ENCODE measurements at regions not wholly inside any gene's neighbourhood (a gene's known extent, or its start where the extent isn't known, plus 50 kb on each side); places are given as distances from the start of the nearest gene placed in this dataset.

GRCh38 chr2:193371200-193371599 lies 1176.5 kb upstream of the TMEFF2 start:
- Histone ChIP-seq H4K5ac (ENCODE audit: insufficient read length, low read depth, low read length) (no peak overlapping the region), H4K91ac (replicated peaks; ENCODE audit: insufficient read length, low read length) (no peak overlapping the region), H3K18ac (ENCODE audit: extremely low read depth, low read length) (no peak overlapping the region), H3K23ac (ENCODE audit: insufficient read length) (no peak overlapping the region), H3K56ac (replicated peaks; ENCODE audit: insufficient read length, low read depth, low read length) (no peak overlapping the region), H3K9ac (replicated peaks in 1 of 4; ENCODE audit: extremely low read depth in 1 of 4, low read depth in 3 of 4, low read length in 3 of 4) (no peak overlapping the region), H2BK12ac (ENCODE audit: low read depth, low read length) (no peak overlapping the region), H2BK20ac (ENCODE audit: low read length) (no peak overlapping the region), H2BK15ac (ENCODE audit: low read length) (no peak overlapping the region), H2AK5ac (ENCODE audit: low read depth, low read length) (no peak overlapping the region), H3K27ac (ENCODE audit: low read depth, low read length) (no peak overlapping the region), H2AFZ (ENCODE audit: low read length) (no peak overlapping the region), H3K36me3 (ENCODE audit: control insufficient read depth in 2 of 4, insufficient read depth in 4 of 4, low read length in 3 of 4) (no peaks in the 10 kb centered on the region), H3K4ac (replicated peaks; ENCODE audit: insufficient read length, low read depth, low read length) (no peak overlapping the region), H3K4me3 (ENCODE audit: extremely low read depth in 1 of 4, insufficient read depth in 2 of 4, low read depth in 3 of 4, low read length in 4 of 4) (no peak overlapping the region), H3K4me1 (replicated peaks in 1 of 4; ENCODE audit: control insufficient read depth in 3 of 4, insufficient read depth in 4 of 4, low read length in 3 of 4) (no peaks in the 10 kb centered on the region), H4K20me1 (replicated peaks in 1 of 2; ENCODE audit: control insufficient read depth in 1 of 2, insufficient read depth in 2 of 2, low read length in 2 of 2) (no peaks in the 10 kb centered on the region), H3K27me3 (replicated peaks in 1 of 4; ENCODE audit: control insufficient read depth in 3 of 4, extremely low read depth in 1 of 4, insufficient read depth in 3 of 4, low read length in 3 of 4) (no peaks in the 10 kb centered on the region), H3K14ac (ENCODE audit: insufficient read length) (no peak overlapping the region), H3K23me2 (ENCODE audit: low read depth, low read length) (no peaks in the 10 kb centered on the region), H4K8ac (ENCODE audit: extremely low read depth, insufficient read depth, low read length) (no peak overlapping the region), H3K9me3 (ENCODE audit: insufficient read depth in 2 of 2, low read depth in 1 of 2, low read length in 1 of 2) (no peaks in the 10 kb centered on the region), H3K79me2 (ENCODE audit: control insufficient read depth in 1 of 2, insufficient read depth in 2 of 2, low read length in 2 of 2) (no peaks in the 10 kb centered on the region), H2BK120ac (replicated peaks; ENCODE audit: low read depth, low read length) (no peak overlapping the region), H3K4me2 (ENCODE audit: insufficient read depth in 1 of 2, low read depth in 2 of 2, low read length in 2 of 2) (no peak overlapping the region), H2BK5ac (ENCODE audit: low read depth, low read length) (no peak overlapping the region), H3K79me1 (ENCODE audit: low read depth, low read length) (no peaks in the 10 kb centered on the region)
- DNase-seq (ENCODE audit: low read depth in 1 of 2, low spot score in 2 of 2), result no peak
- POLR2A ChIA-PET (ENCODE audit: partially characterized antibody), result no interaction called here
- 88% methylated on average over 7 of the region's 7 CpGs; no CpG with 5 or more reads in 1 of the 2 experiments for whole genome bisulfite sequencing, 2 experiments (ENCODE audit: extremely low coverage in 1 of 2, insufficient coverage in 1 of 2, insufficient read length in 1 of 2, insufficient replicate concordance in 2 of 2, low coverage in 1 of 2, low lambda C conversion rate in 2 of 2, missing lambda C conversion rate in 1 of 2)
- CTCF ChIA-PET (ENCODE audit: partially characterized antibody), result interaction anchor here (0.8 kb wide), 1 partner anchor 17 kb away, joined by 3 read pairs; no protein-coding TSS in a partner anchor
- TF ChIP-seq CTCF (IDR thresholded peaks at IDR 0.05; ENCODE audit: control extremely low read depth in 1 of 3, insufficient read depth in 1 of 3, low read depth in 1 of 3, low read length in 3 of 3), result peak in 1 of 3 experiments; percentile 13; a peak in 2 of 4 replicates
- TF ChIP-seq TEAD4 (IDR thresholded peaks at IDR 0.05; ENCODE audit: low read depth, low read length), result no peak
- no peak for TF ChIP-seq EP300 (IDR thresholded peaks at IDR 0.05; ENCODE audit: borderline replicate concordance in 1 of 2, low read depth in 2 of 2, low read length in 2 of 2)
- TF ChIP-seq CREB1 (IDR thresholded peaks at IDR 0.05), result no peak
- 0 out of 4 replicates have a peak, but pooled peaks have one; percentile 4 to 6 for TF ChIP-seq RAD21 (IDR thresholded peaks at IDR 0.05 in 1 of 2, conservative IDR thresholded peaks at IDR 0.05 in 1 of 2; ENCODE audit: low read depth in 2 of 2, low read length in 2 of 2)
- no peak for TF ChIP-seq CHD1 (IDR thresholded peaks at IDR 0.05; ENCODE audit: low read depth, low read length)
- TF ChIP-seq MAFK (IDR thresholded peaks at IDR 0.05; ENCODE audit: low read depth, low read length), result no peak
- no peak for FAIRE-seq
